ENCODE measurements at regions not wholly inside any gene's neighbourhood (a gene's known extent, or its start where the extent isn't known, plus 50 kb on each side); places are given as distances from the start of the nearest gene placed in this dataset.

DNA sequence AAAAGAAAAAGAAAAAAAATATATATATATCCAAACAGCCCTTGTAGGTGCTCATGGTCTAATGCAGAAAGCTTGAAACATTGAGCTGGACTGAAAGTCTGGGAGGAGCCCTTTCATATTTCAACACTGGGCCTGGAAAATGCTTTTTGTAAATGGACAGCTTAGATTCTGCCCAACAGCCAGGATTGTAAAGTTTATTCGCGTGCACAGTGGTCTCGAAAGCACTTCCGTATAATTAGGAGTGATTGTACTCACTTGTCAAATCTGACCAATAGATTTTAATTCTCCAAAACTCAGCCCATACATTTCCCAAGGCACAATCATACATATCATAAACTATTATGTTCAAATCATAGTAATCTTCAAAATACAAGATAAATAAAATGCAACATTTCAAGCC is 260.1 kb downstream of the COL4A1 start:
- DNase-seq (ENCODE audit: low read depth, low spot score) = no peak
- Histone ChIP-seq H3K4me3 (ENCODE audit: low read depth, low read length) (no peak overlapping the region), H3K9me3 (ENCODE audit: control insufficient read depth, insufficient read depth, low read length) (no peaks in the 10 kb centered on the region; the same call in 1 of the 2 replicates), H3K27me3 (ENCODE audit: control insufficient read depth, insufficient read depth, low read length) (no peaks in the 10 kb centered on the region), H3K27ac (ENCODE audit: low read depth, low read length) (no peak overlapping the region)
- POLR2A ChIA-PET = interaction anchor here (0.6 to 0.9 kb wide), 2 partner anchors 29 to 102 kb away, joined by 3 to 5 read pairs; no protein-coding TSS in a partner anchor
- CTCF ChIA-PET = no interaction called here
- TF ChIP-seq, protein P1, sequence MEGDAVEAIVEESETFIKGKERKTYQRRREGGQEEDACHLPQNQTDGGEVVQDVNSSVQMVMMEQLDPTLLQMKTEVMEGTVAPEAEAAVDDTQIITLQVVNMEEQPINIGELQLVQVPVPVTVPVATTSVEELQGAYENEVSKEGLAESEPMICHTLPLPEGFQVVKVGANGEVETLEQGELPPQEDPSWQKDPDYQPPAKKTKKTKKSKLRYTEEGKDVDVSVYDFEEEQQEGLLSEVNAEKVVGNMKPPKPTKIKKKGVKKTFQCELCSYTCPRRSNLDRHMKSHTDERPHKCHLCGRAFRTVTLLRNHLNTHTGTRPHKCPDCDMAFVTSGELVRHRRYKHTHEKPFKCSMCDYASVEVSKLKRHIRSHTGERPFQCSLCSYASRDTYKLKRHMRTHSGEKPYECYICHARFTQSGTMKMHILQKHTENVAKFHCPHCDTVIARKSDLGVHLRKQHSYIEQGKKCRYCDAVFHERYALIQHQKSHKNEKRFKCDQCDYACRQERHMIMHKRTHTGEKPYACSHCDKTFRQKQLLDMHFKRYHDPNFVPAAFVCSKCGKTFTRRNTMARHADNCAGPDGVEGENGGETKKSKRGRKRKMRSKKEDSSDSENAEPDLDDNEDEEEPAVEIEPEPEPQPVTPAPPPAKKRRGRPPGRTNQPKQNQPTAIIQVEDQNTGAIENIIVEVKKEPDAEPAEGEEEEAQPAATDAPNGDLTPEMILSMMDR (IDR thresholded peaks at IDR 0.05; ENCODE audit: low read depth, low read length) = no peak

DNA sequence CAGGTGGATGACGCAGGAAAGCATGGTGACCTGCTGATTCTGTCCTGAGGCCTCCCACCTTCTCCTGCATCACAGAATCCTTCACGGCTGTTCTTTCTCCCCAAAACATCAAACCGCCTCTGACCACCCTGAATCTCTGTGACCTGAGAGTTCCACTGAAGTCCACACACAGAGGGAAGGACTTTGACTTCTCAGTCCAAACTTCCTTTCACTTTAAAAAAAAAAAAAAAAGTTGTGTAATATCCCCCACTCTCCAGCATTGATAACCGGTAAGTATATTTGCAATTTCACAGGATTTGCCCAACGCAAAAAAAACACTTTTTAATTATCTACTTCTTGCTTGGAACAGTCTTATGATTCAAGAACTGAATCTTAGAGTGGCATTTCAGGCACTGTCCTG is 259.5 kb upstream of the IRS2 start:
- POLR2A ChIA-PET = interaction anchor here (0.9 kb wide), 1 partner anchor 28 kb away, joined by 5 read pairs; no protein-coding TSS in a partner anchor
- TF ChIP-seq, protein P1 (IDR thresholded peaks at IDR 0.05; ENCODE audit: low read depth, low read length) = no peak
- no peak overlapping the region for H3K4me3 ChIP-seq (ENCODE audit: low read depth, low read length)
- no peak for DNase-seq (ENCODE audit: low read depth, low spot score)
- no peaks in the 10 kb centered on the region for H3K27me3 ChIP-seq (ENCODE audit: control insufficient read depth, insufficient read depth, low read length)
- H3K27ac ChIP-seq (ENCODE audit: low read depth, low read length) = no peak overlapping the region
- H3K9me3 ChIP-seq (ENCODE audit: control insufficient read depth, insufficient read depth, low read length) = no peaks in the 10 kb centered on the region; the same call in 1 of the 2 replicates
- CTCF ChIA-PET = no interaction called here

- TF ChIP-seq, protein P1 (IDR thresholded peaks at IDR 0.05; ENCODE audit: low read depth, low read length) = no peak
- POLR2A ChIA-PET = interaction anchor here (0.6 kb wide), 1 partner anchor 57 kb away, joined by 3 read pairs; no protein-coding TSS in a partner anchor
- no peaks in the 10 kb centered on the region; the same call in 1 of the 2 replicates for H3K9me3 ChIP-seq (ENCODE audit: control insufficient read depth, insufficient read depth, low read length)
- H3K27me3 ChIP-seq (ENCODE audit: control insufficient read depth, insufficient read depth, low read length) = no peaks in the 10 kb centered on the region
- CTCF ChIA-PET = no interaction called here
- no peak overlapping the region for H3K4me3 ChIP-seq (ENCODE audit: low read depth, low read length)
- no peak for DNase-seq (ENCODE audit: low read depth, low spot score)
- no peak overlapping the region for H3K27ac ChIP-seq (ENCODE audit: low read depth, low read length)
These were observed 258.8 kb upstream of the IRS2 start for GRCh38 chr13:110045202-110045601.

DNA sequence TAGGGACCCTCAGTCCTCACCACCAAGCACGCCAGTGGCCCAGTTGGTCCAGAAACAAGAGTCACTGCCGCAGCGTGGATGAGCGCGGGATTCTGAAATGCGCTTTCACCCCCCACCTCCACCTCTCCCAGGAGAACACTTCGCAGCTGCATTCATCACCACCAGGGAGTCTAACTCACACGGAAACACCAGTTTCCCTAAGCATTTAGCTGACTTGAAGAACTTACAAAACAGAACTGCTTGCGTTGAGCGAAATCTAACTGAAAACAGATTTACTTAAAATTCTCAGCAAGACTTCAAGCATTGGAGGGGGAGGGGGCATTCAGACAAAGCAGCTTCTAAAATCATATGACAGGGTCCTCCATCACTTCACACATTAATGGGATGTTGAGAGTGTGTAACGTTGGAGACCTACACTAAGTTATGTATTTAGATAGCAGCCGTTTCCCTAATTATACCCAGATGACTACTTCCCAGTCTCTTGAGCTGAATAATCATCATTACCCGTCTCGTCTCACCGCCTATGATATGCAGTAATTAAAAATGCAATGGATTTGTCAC is 258.2 kb upstream of the IRS2 start:
- POLR2A ChIA-PET = interaction anchor here (0.6 kb wide), 1 partner anchor 56 kb away, joined by 3 read pairs; no protein-coding TSS in a partner anchor
- H3K4me3 ChIP-seq (ENCODE audit: low read depth, low read length) = no peak overlapping the region

More for the DNA sequence above, 258.2 kb upstream of the IRS2 start:
- no peak for DNase-seq (ENCODE audit: low read depth, low spot score)
- Histone ChIP-seq H3K27ac (ENCODE audit: low read depth, low read length) (no peak overlapping the region), H3K9me3 (ENCODE audit: control insufficient read depth, insufficient read depth, low read length) (no peaks in the 10 kb centered on the region; the same call in 1 of the 2 replicates), H3K27me3 (ENCODE audit: control insufficient read depth, insufficient read depth, low read length) (no peaks in the 10 kb centered on the region)
- TF ChIP-seq, protein P1 (IDR thresholded peaks at IDR 0.05; ENCODE audit: low read depth, low read length) = no peak
- CTCF ChIA-PET = no interaction called here
